H9 (cell line): ENCODE measurements at regions not wholly inside any gene's neighbourhood (a gene's known extent, or its start where the extent isn't known, plus 50 kb on each side); places are given as distances from the start of the nearest gene placed in this dataset.

Experiments used
- DNase-seq: peaks from one replicate; pipeline ENCODE4 v3.0.0-alpha.2; 2017
- H2AFZ ChIP-seq: one replicate; pipeline ENCODE4 v1.6.1; 2013; ENCODE audit warnings: mild to moderate bottlenecking, low read length, control low read depth, moderate library complexity
- H2AK5ac ChIP-seq: 2 replicates; pipeline ENCODE4 v1.6.1; 2013; ENCODE audit warnings: low read length, control low read depth, mixed read lengths; ENCODE audit not compliant: insufficient read length
- H2BK120ac ChIP-seq: one replicate; pipeline ENCODE4 v1.6.1; 2013; ENCODE audit warnings: low read depth, mild to moderate bottlenecking, low read length, control low read depth, inconsistent platforms; ENCODE audit not compliant: poor library complexity, severe bottlenecking
- H2BK12ac ChIP-seq: 2 replicates; pipeline ENCODE4 v1.6.1; 2013; ENCODE audit warnings: low read length, control low read depth, mixed read lengths, low read depth; ENCODE audit not compliant: insufficient read length
- H2BK15ac ChIP-seq: 2 replicates; pipeline ENCODE4 v1.6.1; 2013; ENCODE audit warnings: low read depth, low read length, control low read depth
- H2BK20ac ChIP-seq: one replicate; pipeline ENCODE4 v1.6.1; 2013; ENCODE audit warnings: low read depth, mild to moderate bottlenecking, low read length, control low read depth, inconsistent platforms; ENCODE audit not compliant: poor library complexity, severe bottlenecking
- H2BK5ac ChIP-seq: 2 replicates; pipeline ENCODE4 v1.6.1; 2013; ENCODE audit warnings: low read length, control low read depth, mixed read lengths; ENCODE audit not compliant: insufficient read length
- H3K14ac ChIP-seq: 2 replicates; pipeline ENCODE4 v1.6.1; 2013; ENCODE audit warnings: low read length, control low read depth; ENCODE audit not compliant: insufficient read depth
- H3K18ac ChIP-seq: 2 replicates; pipeline ENCODE4 v1.6.1; 2013; ENCODE audit warnings: low read depth, mild to moderate bottlenecking, mixed read lengths, low read length, control low read depth; ENCODE audit not compliant: insufficient read length
- H3K23ac ChIP-seq: 2 replicates; pipeline ENCODE4 v1.6.1; 2013; ENCODE audit warnings: low read length, control low read depth, mixed read lengths, low read depth; ENCODE audit not compliant: insufficient read length
- H3K23me2 ChIP-seq: 2 replicates; pipeline ENCODE4 v1.6.1; 2013; ENCODE audit warnings: low read depth, mild to moderate bottlenecking, mixed read lengths, low read length, control low read depth; ENCODE audit not compliant: insufficient read length, poor library complexity, severe bottlenecking
- H3K27ac ChIP-seq: 2 replicates; pipeline ENCODE4 v1.5.1; 2013; ENCODE audit warnings: low read length, control low read depth, mixed read lengths, low read depth; ENCODE audit not compliant: insufficient read length
- H3K27me3 ChIP-seq: 2 replicates; pipeline ENCODE4 v1.6.1; 2013; ENCODE audit warnings: low read length, control low read depth, inconsistent platforms; ENCODE audit not compliant: insufficient read depth
- H3K4ac ChIP-seq: 2 replicates; pipeline ENCODE4 v1.6.1; 2013; ENCODE audit warnings: low read depth, mild to moderate bottlenecking, control low read depth, inconsistent platforms, low read length, moderate library complexity
- H3K4me1 ChIP-seq: 2 replicates; pipeline ENCODE4 v1.6.1; 2013; ENCODE audit warnings: low read length, control low read depth, inconsistent platforms; ENCODE audit not compliant: insufficient read depth
- H3K4me2 ChIP-seq: 2 replicates; pipeline ENCODE4 v1.6.1; 2013; ENCODE audit warnings: low read length, control low read depth, mixed read lengths; ENCODE audit not compliant: insufficient read length, insufficient read depth
- H3K56ac ChIP-seq: 2 replicates; pipeline ENCODE4 v1.6.1; 2013; ENCODE audit warnings: low read depth, mild to moderate bottlenecking, mixed read lengths, low read length, control low read depth; ENCODE audit not compliant: insufficient read length
- H3K79me1 ChIP-seq: 2 replicates; pipeline ENCODE4 v1.6.1; 2013; ENCODE audit warnings: low read depth, mild to moderate bottlenecking, moderate library complexity, low read length, control low read depth, inconsistent platforms; ENCODE audit not compliant: insufficient read depth, poor library complexity, severe bottlenecking
- H3K79me2 ChIP-seq: 2 replicates; pipeline ENCODE4 v1.6.1; 2013; ENCODE audit warnings: low read length, control low read depth, inconsistent platforms; ENCODE audit not compliant: insufficient read depth
- H3K9ac ChIP-seq: 2 replicates; pipeline ENCODE4 v1.6.1; 2013; ENCODE audit warnings: low read length, control low read depth, mixed read lengths; ENCODE audit not compliant: insufficient read length; ENCODE audit errors: extremely low read depth
- H3K9me3 ChIP-seq: one replicate; pipeline ENCODE4 v1.6.1; 2013; ENCODE audit warnings: low read depth, low read length, inconsistent platforms; ENCODE audit not compliant: control insufficient read depth
- H3T11ph ChIP-seq: one replicate; pipeline ENCODE4 v1.6.1; 2013; ENCODE audit warnings: mild to moderate bottlenecking, low read length, control low read depth, inconsistent platforms
- H4K20me1 ChIP-seq: one replicate; pipeline ENCODE4 v1.6.1; 2013; ENCODE audit not compliant: control insufficient read depth, insufficient read length, insufficient read depth
- H4K5ac ChIP-seq: 2 replicates; pipeline ENCODE4 v1.6.1; 2013; ENCODE audit warnings: low read depth, mild to moderate bottlenecking, mixed read lengths, low read length, control low read depth; ENCODE audit not compliant: insufficient read length
- H4K8ac ChIP-seq: replicated peaks from 2 replicates; pipeline ENCODE4 v1.6.1; 2013; ENCODE audit warnings: low read length, control low read depth, mixed read lengths, low read depth; ENCODE audit not compliant: insufficient read length
- H4K91ac ChIP-seq: 2 replicates; pipeline ENCODE4 v1.6.1; 2013; ENCODE audit warnings: low read depth, mild to moderate bottlenecking, moderate library complexity, mixed read lengths, low read length, control low read depth; ENCODE audit not compliant: insufficient read length
- H3K27ac Mint-ChIP-seq, 3 experiments: 2 replicates in 2 of 3; 3 replicates in 1 of 3; pipeline ENCODE4 v1.8.0; 2020 to 2021; ENCODE audit warnings: mixed read lengths in 3 of 3, mild to moderate bottlenecking in 1 of 3, moderate library complexity in 1 of 3
- H3K27me3 Mint-ChIP-seq: 2 replicates; pipeline ENCODE4 v1.8.0; 2021; ENCODE audit warnings: low read depth, mild to moderate bottlenecking, moderate library complexity, mixed read lengths
- H3K36me3 Mint-ChIP-seq, 3 experiments: 2 replicates in 2 of 3; 3 replicates in 1 of 3; pipeline ENCODE4 v1.8.0; 2020 to 2021; ENCODE audit warnings: low read depth in 3 of 3, mixed read lengths in 3 of 3; ENCODE audit not compliant: insufficient read depth in 1 of 3
- H3K4me1 Mint-ChIP-seq, 2 experiments: 2 replicates each; pipeline ENCODE4 v1.8.0; 2020; ENCODE audit warnings: mixed read lengths in 2 of 2
- H3K4me3 Mint-ChIP-seq, 2 experiments: 2 replicates in 1 of 2; 3 replicates in 1 of 2; pipeline ENCODE4 v1.8.0; 2020 to 2021; ENCODE audit warnings: mild to moderate bottlenecking in 2 of 2, mixed read lengths in 2 of 2, moderate library complexity in 1 of 2
- H3K9me3 Mint-ChIP-seq, 2 experiments: 2 replicates in 1 of 2; 3 replicates in 1 of 2; pipeline ENCODE4 v1.8.0; 2020; ENCODE audit warnings: mild to moderate bottlenecking in 2 of 2, mixed read lengths in 2 of 2, moderate library complexity in 1 of 2
- CTCF ChIP-seq: fragments of 200-600 bp; sonication (generic); conservative IDR thresholded peaks from 3 replicates; pipeline ENCODE4 v1.8.0; 2021; ENCODE audit warnings: antibody characterized with exemption, mild to moderate bottlenecking
- WGBS: extraction: QIAGEN DNeasy Blood & Tissue Kit; methylation state at CpG from one replicate; pipeline ENCODE4 v1.1.7; 2013; ENCODE audit warnings: missing lambda C conversion rate, low lambda C conversion rate, mixed read lengths; ENCODE audit not compliant: insufficient read length; ENCODE audit errors: extremely low coverage; 5-methylcytosine and 5-hydroxymethylcytosine counted together

GRCh38 chr10:8696746-8697145 lies 642.3 kb downstream of the GATA3 start:
- peaks cover under 1 to 4% of the 10 kb centered on the region in 2 experiments for H3K4me1 Mint-ChIP-seq
- H3K23me2 ChIP-seq: no peaks in the 10 kb centered on the region
- H2BK120ac ChIP-seq: no peak overlapping the region
- no peak overlapping the region for H3T11ph ChIP-seq
- no peak overlapping the region for H4K91ac ChIP-seq
- no peak overlapping the region for H2AFZ ChIP-seq
- H3K18ac ChIP-seq: no peak overlapping the region
- H3K9ac ChIP-seq: no peak overlapping the region
- no peak overlapping the region for H4K5ac ChIP-seq
- no peak overlapping the region for H3K56ac ChIP-seq
- H3K4ac ChIP-seq: no peak overlapping the region
- peaks cover 0 to 5% (median 0%) of the 10 kb centered on the region in 3 experiments; a peak in 2 of 7 replicates for H3K36me3 Mint-ChIP-seq
- no peaks in the 10 kb centered on the region for H3K79me1 ChIP-seq
- no peak overlapping the region for H2BK20ac ChIP-seq
- no peak overlapping the region for H3K23ac ChIP-seq
- no peaks in the 10 kb centered on the region for H3K4me1 ChIP-seq
- H3K27ac Mint-ChIP-seq: no peak overlapping the region
- H3K4me3 Mint-ChIP-seq: no peak overlapping the region
- no peak overlapping the region for H3K4me2 ChIP-seq
- DNase-seq: no peak
- WGBS: no CpG with 5 or more reads among the region's 6 CpGs
- no peak overlapping the region for H4K8ac ChIP-seq
- no peaks in the 10 kb centered on the region for H4K20me1 ChIP-seq
- H2BK5ac ChIP-seq: no peak overlapping the region
- no peak overlapping the region for H2BK15ac ChIP-seq
- H3K27me3 ChIP-seq: no peaks in the 10 kb centered on the region
- H3K14ac ChIP-seq: no peak overlapping the region
- H3K27ac ChIP-seq: no peak overlapping the region
- H3K79me2 ChIP-seq: no peaks in the 10 kb centered on the region
- no peak overlapping the region for H2AK5ac ChIP-seq
- H3K9me3 Mint-ChIP-seq: peaks cover 0 to 10% of the 10 kb centered on the region in 2 experiments; a peak in 2 of 5 replicates
- TF ChIP-seq CTCF: no peak
- H3K27me3 Mint-ChIP-seq: peaks cover 2% of the 10 kb centered on the region
- no peak overlapping the region for H2BK12ac ChIP-seq
- no peaks in the 10 kb centered on the region for H3K9me3 ChIP-seq
